HUES6 (cell line): ENCODE measurements at regions not wholly inside any gene's neighbourhood (a gene's known extent, or its start where the extent isn't known, plus 50 kb on each side); places are given as distances from the start of the nearest gene placed in this dataset.
"Not testable (repeated sequence)": the region's sequence is repeated elsewhere in the genome, so short reads cannot be mapped to it uniquely, and the experiment has no call there.

Experiments used
- H3K27ac ChIP-seq: 2 replicates; pipeline ENCODE4 v1.7.0; 2013; ENCODE audit warnings: low read depth, mild to moderate bottlenecking, low read length, inconsistent platforms
- H3K27me3 ChIP-seq: 2 replicates; pipeline ENCODE4 v1.6.1; 2013; ENCODE audit warnings: low read length; ENCODE audit not compliant: control insufficient read depth, insufficient read depth
- H3K36me3 ChIP-seq: 2 replicates; pipeline ENCODE4 v1.6.1; 2013; ENCODE audit warnings: low read length; ENCODE audit not compliant: control insufficient read depth, insufficient read depth
- H3K4me1 ChIP-seq: 2 replicates; pipeline ENCODE4 v1.6.1; 2013; ENCODE audit warnings: low read length; ENCODE audit not compliant: control insufficient read depth, insufficient read depth
- H3K4me3 ChIP-seq: 2 replicates; pipeline ENCODE4 v1.5.1; 2013; ENCODE audit warnings: low read depth, low read length
- H3K9ac ChIP-seq: one replicate; pipeline ENCODE4 v1.6.1; 2013; ENCODE audit warnings: mild to moderate bottlenecking, low read length
- H3K9me3 ChIP-seq: 2 replicates; pipeline ENCODE4 v1.6.1; 2013; ENCODE audit warnings: low read depth, low read length; ENCODE audit not compliant: control insufficient read depth, insufficient read depth

DNA sequence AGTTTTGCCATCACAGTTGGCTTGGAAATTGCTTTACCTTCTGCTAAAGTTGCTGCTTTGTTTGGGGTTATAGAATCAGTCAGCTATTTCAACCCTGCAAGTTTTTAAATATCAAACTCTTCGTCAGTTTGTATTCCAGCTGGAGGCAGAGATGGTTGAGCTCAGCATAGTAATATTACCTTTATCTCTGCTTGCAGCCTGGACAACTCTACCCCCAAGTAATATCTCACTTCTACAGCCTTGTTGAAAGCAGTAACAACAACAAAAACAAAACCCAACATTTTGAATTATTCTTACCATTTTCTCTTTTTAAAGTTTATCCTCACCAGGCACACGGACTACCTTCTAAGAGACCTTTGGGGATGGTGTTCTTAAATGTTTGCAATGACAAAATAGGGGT, 239.1 kb upstream of the PHF14 start:
- no peak overlapping the region for H3K27ac ChIP-seq
- H3K9me3 ChIP-seq = no peaks in the 10 kb centered on the region
- no peaks in the 10 kb centered on the region for H3K36me3 ChIP-seq
- H3K4me3 ChIP-seq = no peak overlapping the region
- no peaks in the 10 kb centered on the region for H3K4me1 ChIP-seq
- no peaks in the 10 kb centered on the region for H3K27me3 ChIP-seq
- no peak overlapping the region for H3K9ac ChIP-seq

DNA sequence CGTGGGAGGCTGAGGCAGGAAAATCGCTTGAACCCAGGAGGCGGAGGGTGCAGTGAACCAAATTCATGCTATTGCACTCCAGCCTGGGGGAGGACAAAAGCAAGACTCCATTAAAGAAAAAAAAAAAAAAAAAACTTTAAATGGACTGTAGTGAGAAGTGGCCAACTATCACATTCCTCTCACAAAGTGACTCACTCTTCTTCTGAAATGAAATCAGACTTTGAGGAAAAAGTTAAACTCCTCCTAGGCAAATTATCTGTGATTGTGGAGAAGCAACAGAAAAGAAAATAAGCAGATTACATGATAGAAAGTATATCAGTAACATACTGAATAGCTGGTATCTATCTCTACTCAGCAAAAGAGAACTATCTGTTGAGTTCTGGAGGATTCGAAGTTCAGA, 234.3 kb upstream of the PHF14 start:
- Histone ChIP-seq H3K27ac (no peak overlapping the region), H3K27me3 (no peaks in the 10 kb centered on the region), H3K36me3 (no peaks in the 10 kb centered on the region), H3K9ac (no peak overlapping the region), H3K4me1 (no peaks in the 10 kb centered on the region), H3K9me3 (no peaks in the 10 kb centered on the region), H3K4me3 (no peak overlapping the region)

DNA sequence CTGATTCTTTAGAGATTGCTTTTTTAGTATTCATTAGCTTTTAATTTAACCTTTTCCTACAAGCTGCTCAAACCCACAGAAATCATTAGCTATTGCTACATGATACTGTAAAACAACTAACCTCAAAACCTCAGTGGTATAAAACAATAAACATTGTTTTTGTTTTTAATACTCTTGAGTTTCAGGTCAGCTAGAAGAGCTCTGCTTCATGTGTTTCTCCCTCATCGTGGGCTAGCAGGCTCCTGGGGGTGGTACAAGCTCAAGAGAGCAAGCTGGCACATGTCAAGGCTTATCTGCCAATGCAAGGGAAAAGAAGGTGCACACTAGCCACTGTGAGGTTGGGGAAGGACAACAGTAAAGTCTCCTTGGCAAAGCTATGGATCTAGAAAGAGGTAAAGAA, 232.9 kb upstream of the PHF14 start:
- H3K9ac ChIP-seq = no peak overlapping the region
- no peaks in the 10 kb centered on the region for H3K4me1 ChIP-seq
- H3K9me3 ChIP-seq = no peaks in the 10 kb centered on the region

DNA sequence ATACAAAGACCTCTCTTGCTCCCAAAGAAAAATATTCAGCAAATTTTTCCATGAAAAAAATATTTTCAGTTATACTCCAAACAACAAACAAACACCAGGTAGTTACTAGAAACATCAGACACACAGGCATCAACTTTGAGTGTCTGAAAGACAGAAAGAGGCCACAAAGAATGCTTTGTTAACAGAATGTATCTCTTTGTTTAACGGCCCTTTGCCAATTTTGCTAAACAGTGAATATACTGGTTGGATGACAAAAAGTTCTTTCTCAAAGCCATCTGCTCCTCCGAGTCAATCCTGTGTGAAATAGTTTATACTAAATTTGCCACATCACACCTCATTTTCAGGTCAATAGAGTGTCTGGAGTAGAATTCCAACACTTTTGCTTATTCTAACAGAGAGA, 216.7 kb upstream of the PHF14 start:
- Histone ChIP-seq H3K27ac (no peak overlapping the region), H3K4me3 (no peak overlapping the region), H3K9ac (no peak overlapping the region), H3K4me1 (no peaks in the 10 kb centered on the region), H3K36me3 (no peaks in the 10 kb centered on the region), H3K9me3 (peaks cover 28% of the 10 kb centered on the region), H3K27me3 (no peaks in the 10 kb centered on the region)

More for the DNA sequence above, 232.9 kb upstream of the PHF14 start:
- H3K36me3 ChIP-seq = no peaks in the 10 kb centered on the region
- H3K27me3 ChIP-seq = no peaks in the 10 kb centered on the region
- no peak overlapping the region for H3K4me3 ChIP-seq
- H3K27ac ChIP-seq = no peak overlapping the region

DNA sequence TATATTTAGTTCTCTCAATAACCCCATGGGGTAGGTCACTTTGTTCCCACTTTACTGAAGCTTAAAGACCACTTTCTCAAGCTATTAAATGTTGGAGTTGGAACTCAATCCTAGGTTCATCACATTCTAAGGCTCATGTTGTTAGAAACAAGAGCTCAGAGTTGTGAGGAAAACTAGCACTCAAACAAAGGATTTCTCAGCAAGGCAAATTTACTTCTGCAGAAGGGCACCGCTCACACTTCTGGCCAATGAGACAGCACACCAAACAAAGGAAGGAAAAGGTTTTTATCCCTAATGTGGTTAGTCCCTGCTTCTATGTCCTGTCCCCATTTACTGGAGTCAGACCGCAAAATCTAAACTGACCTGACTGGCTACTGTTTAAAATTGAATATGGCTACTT, 214.6 kb upstream of the PHF14 start:
- Histone ChIP-seq H3K4me3 (no peak overlapping the region), H3K9me3 (peaks cover 28% of the 10 kb centered on the region), H3K9ac (no peak overlapping the region), H3K4me1 (no peaks in the 10 kb centered on the region), H3K27me3 (no peaks in the 10 kb centered on the region), H3K27ac (no peak overlapping the region), H3K36me3 (no peaks in the 10 kb centered on the region)

DNA sequence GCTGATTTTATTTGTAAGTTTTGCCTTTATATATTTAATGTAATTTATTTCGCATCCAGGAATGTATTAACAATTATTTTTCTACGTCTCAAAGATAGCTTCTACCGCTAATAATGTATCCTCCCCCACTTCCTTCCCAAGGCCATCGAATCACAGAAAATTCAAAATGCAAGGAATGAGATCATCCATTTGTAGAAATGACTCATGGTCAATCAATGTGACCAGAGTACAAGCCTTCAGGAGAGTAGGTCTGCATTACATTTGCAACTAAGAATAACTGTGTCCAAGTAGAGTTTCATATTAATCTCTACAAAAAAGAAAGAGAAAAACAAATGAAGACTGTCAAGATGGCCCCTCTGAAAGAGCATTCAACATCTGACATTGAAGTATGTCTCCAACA, 205.9 kb upstream of the PHF14 start:
- Histone ChIP-seq H3K9me3 (no peaks in the 10 kb centered on the region), H3K36me3 (no peaks in the 10 kb centered on the region), H3K4me3 (no peak overlapping the region), H3K27me3 (no peaks in the 10 kb centered on the region), H3K27ac (no peak overlapping the region), H3K4me1 (no peaks in the 10 kb centered on the region), H3K9ac (no peak overlapping the region)

DNA sequence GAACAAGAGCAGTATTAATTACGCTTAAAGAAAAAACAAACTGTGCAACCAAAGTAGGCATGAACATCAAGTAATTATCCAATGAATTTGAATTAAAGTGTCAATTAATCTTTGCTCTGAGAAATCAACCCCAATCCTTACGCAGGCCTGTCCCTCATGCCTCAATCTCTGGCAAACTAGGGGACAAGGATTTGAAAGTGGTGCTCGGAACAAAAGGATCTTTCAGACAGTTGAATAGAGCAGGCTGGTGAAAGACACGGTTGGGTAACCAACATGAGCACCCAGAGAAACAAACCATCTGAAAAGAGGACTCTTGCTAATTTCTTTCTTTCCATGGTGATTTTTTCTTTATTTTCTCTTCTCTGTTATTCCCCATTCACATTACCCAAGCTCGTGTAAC, 203.5 kb upstream of the PHF14 start:
- Histone ChIP-seq H3K4me3 (no peak overlapping the region), H3K36me3 (no peaks in the 10 kb centered on the region), H3K9me3 (no peaks in the 10 kb centered on the region), H3K9ac (no peak overlapping the region), H3K27ac (no peak overlapping the region), H3K4me1 (no peaks in the 10 kb centered on the region), H3K27me3 (no peaks in the 10 kb centered on the region)

DNA sequence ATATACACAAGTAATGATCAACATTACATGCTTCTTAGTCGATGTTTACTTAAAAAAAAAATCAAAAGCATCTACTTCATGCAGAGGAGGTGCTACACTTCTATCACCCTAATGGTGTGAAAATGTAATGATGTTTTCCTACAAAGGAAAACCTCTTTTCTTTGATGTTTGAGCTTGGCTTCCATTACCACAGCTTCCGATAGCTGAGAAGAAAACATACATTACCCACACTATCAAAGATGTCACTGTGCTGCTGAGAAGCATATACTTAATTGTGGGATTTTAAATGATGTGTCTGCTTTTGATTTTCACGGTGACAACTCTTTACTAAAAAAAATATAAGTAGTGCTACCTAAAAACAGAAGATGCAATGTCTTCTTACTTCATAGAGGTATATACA, 200.2 kb upstream of the PHF14 start:
- no peak overlapping the region for H3K4me3 ChIP-seq

DNA sequence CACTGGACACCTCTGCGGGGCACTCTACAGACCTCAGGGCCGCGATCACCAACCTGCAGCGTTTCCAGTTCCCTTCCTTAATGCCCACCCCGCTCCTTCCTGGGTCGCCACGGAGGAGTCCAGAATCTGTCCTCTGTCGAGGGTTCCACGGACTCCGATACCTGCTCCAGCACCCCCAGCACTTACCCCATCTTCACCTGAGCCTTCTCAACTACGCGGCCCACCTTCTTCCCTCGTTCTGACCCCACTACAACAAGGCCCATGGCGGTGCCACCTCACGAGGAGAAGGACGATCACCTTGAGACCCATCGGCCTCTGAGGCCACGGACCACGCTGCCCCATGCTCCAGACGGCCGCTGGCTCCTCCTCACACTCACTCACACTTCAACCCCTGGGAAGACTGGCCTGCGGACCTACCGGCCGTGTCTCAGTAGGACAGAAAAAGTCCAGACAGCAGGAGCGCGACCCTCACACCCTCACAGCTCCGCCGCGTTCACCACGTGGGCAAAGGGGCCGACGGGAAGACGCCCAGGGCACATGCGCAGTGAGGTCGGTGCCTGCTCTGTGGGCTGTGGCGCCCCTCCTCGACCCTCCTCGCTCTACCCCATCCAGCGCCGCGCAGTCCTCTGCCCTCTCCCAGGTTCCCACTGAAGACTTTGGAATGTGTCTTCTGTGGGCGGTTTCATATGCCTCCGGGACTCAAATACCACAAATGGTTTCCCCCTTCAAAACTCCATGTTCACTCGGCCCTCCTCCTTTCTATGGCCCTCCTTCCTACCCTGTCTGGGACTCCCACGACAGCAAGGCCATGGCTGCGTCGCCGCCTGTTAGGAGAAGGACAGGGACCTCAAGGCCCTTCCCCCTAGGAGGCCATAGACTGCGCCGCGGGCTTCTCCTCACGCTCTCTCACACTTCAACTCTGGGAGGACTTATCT, 193.9 kb upstream of the PHF14 start:
- Histone ChIP-seq H3K27ac (no peak overlapping the region), H3K9ac (no peak overlapping the region)

More for the DNA sequence above, 200.2 kb upstream of the PHF14 start:
- H3K27me3 ChIP-seq = no peaks in the 10 kb centered on the region
- H3K4me1 ChIP-seq = no peaks in the 10 kb centered on the region
- H3K27ac ChIP-seq = no peak overlapping the region
- H3K36me3 ChIP-seq = no peaks in the 10 kb centered on the region
- no peak overlapping the region for H3K9ac ChIP-seq
- no peaks in the 10 kb centered on the region for H3K9me3 ChIP-seq

DNA sequence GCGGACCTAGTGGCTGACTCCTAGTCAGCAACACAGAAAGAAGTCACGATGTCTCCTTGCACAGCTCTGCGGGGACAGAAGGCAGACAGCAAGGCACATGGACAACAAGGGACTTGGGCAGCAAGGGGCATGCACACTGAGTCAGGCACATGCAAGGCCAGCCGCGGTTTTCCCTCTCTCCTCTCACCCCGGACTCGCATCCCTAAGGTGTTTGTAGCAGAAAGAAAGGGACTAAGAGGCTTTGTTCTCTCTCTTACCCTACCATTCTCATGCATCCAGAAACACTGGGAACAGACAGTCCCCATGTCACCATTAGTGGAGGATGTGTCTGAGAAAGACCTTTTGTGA, 193.3 kb upstream of the PHF14 start:
- Histone ChIP-seq H3K9ac (no peak overlapping the region), H3K36me3 (no peaks in the 10 kb centered on the region), H3K27ac (no peak overlapping the region), H3K27me3 (no peaks in the 10 kb centered on the region), H3K4me1 (peaks cover 4% of the 10 kb centered on the region; the same call in 1 of the 2 replicates), H3K9me3 (no peaks in the 10 kb centered on the region; the same call in 1 of the 2 replicates), H3K4me3 (no peak overlapping the region)

More for the DNA sequence above, 193.9 kb upstream of the PHF14 start:
- peaks cover 4% of the 10 kb centered on the region; the same call in 1 of the 2 replicates for H3K4me1 ChIP-seq
- no peaks in the 10 kb centered on the region; the same call in 1 of the 2 replicates for H3K9me3 ChIP-seq
- no peaks in the 10 kb centered on the region for H3K27me3 ChIP-seq
- H3K4me3 ChIP-seq = no peak overlapping the region
- no peaks in the 10 kb centered on the region for H3K36me3 ChIP-seq

DNA sequence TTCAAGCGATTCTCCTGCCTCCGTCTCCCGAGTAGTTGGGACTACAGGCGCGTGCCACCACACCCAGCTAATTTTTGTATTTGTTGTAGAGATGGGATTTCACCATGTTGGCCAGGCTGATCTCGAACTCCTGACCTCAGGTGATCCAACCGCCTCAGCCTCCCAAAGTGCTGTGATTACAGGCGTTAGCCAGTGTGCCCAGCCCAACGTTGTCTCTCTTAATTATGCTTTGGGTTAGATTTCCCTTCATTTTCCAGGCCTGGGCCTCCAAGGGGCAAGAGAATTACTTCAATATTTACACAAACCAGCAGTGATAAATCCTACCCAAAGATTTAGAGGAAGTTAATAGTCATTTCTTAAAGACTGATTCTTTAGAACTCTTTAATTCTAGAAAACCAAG, 186.7 kb upstream of the PHF14 start:
- not testable (repeated sequence) for H3K4me3 ChIP-seq, H3K27ac ChIP-seq, H3K27me3 ChIP-seq, H3K36me3 ChIP-seq, H3K9ac ChIP-seq, H3K9me3 ChIP-seq, H3K4me1 ChIP-seq
